ENCODE measurements at regions not wholly inside any gene's neighbourhood (a gene's known extent, or its start where the extent isn't known, plus 50 kb on each side); places are given as distances from the start of the nearest gene placed in this dataset.
"Not testable (repeated sequence)": the region's sequence is repeated elsewhere in the genome, so short reads cannot be mapped to it uniquely, and the experiment has no call there.

GRCh38 chr5:104573949-104574709 is 1011.5 kb upstream of the NUDT12 start:
- DNase-seq (ENCODE audit: low spot score): no peak

- DNase-seq (ENCODE audit: low spot score): no peak
Measured at GRCh38 chr5:104569621-104570020, 1007.0 kb upstream of the NUDT12 start.

GRCh38 chr5:104564530-104564929 is 1001.9 kb upstream of the NUDT12 start:
- no peak for DNase-seq (ENCODE audit: low spot score)

- no peak for DNase-seq (ENCODE audit: low spot score)
Measured at GRCh38 chr5:104556957-104557356, 994.4 kb upstream of the NUDT12 start.

- no peak for DNase-seq (ENCODE audit: low spot score)
Measured at GRCh38 chr5:104551628-104552027, 989.0 kb upstream of the NUDT12 start.

- not testable (repeated sequence) for DNase-seq (ENCODE audit: low spot score)
Measured at GRCh38 chr5:104546871-104547270, 984.3 kb upstream of the NUDT12 start.

- no peak for DNase-seq (ENCODE audit: low spot score)
Measured at GRCh38 chr5:104541141-104541785, 978.7 kb upstream of the NUDT12 start.

- DNase-seq (ENCODE audit: low spot score): no peak
Measured at GRCh38 chr5:104540448-104540847, 977.9 kb upstream of the NUDT12 start.

- DNase-seq (ENCODE audit: low spot score): no peak
Measured at GRCh38 chr5:104539618-104540350, 977.2 kb upstream of the NUDT12 start.

- DNase-seq (ENCODE audit: low spot score): no peak
Measured at GRCh38 chr5:104538734-104539133, 976.1 kb upstream of the NUDT12 start.

GRCh38 chr5:104533498-104533897 is 970.9 kb upstream of the NUDT12 start:
- no peak for DNase-seq (ENCODE audit: low spot score)

- DNase-seq (ENCODE audit: low spot score): no peak
Measured at GRCh38 chr5:104526866-104527265, 964.3 kb upstream of the NUDT12 start.

GRCh38 chr5:104513640-104514072 is 951.1 kb upstream of the NUDT12 start:
- no peak for DNase-seq (ENCODE audit: low spot score)

GRCh38 chr5:104513121-104513602 is 950.6 kb upstream of the NUDT12 start:
- no peak for DNase-seq (ENCODE audit: low spot score)

GRCh38 chr5:104512063-104512825 is 949.7 kb upstream of the NUDT12 start:
- DNase-seq (ENCODE audit: low spot score): no peak

GRCh38 chr5:104498281-104498680 is 935.7 kb upstream of the NUDT12 start:
- DNase-seq (ENCODE audit: low spot score): no peak

GRCh38 chr5:104494083-104494482 is 931.5 kb upstream of the NUDT12 start:
- DNase-seq (ENCODE audit: low spot score): no peak

- DNase-seq (ENCODE audit: low spot score): no peak
Measured at GRCh38 chr5:104472811-104473210, 910.2 kb upstream of the NUDT12 start.

- no peak for DNase-seq (ENCODE audit: low spot score)
Measured at GRCh38 chr5:104456122-104456521, 893.5 kb upstream of the NUDT12 start.

- DNase-seq (ENCODE audit: low spot score): no peak
Measured at GRCh38 chr5:104452550-104452949, 890.0 kb upstream of the NUDT12 start.

- DNase-seq (ENCODE audit: low spot score): not testable (repeated sequence)
Measured at GRCh38 chr5:104451911-104452310, 889.3 kb upstream of the NUDT12 start.

- no peak for DNase-seq (ENCODE audit: low spot score)
Measured at GRCh38 chr5:104444656-104445055, 882.1 kb upstream of the NUDT12 start.

Measured in kidney capillary endothelial cell (primary cell).